HCT116 (cell line): ENCODE measurements at regions not wholly inside any gene's neighbourhood (a gene's known extent, or its start where the extent isn't known, plus 50 kb on each side); places are given as distances from the start of the nearest gene placed in this dataset.

Experiments used
- ATAC-seq: fragments of 200-7000 bp; cut with Tn5 transposase; 2 replicates; pipeline ENCODE4 v1.9.1; 2020; ENCODE audit warnings: mild to moderate bottlenecking, moderate library complexity
- BruUV-seq: library from RNA; stranded (reverse); fragments of 400-500 nt; replicated peaks from 2 replicates; lab custom pipeline; 2021; lab: Mats Ljungman, UMichigan
- CTCF ChIA-PET: fragments of 300-600 bp; sonication (Branson Sonifier 250); formaldehyde crosslinking; loops from one replicate; lab custom pipeline; 2021; ENCODE audit warnings: antibody characterized with exemption; lab: Charles Lee
- POLR2A ChIA-PET: fragments of 300-600, 350-600 bp; sonication (Branson Sonifier 250); formaldehyde crosslinking; loops from one replicate; lab custom pipeline; 2021; ENCODE audit warnings: antibody characterized with exemption; lab: Charles Lee
- RAD21 ChIA-PET, 2 experiments: fragments of 300-600 bp; sonication (Branson Sonifier 250); formaldehyde crosslinking; loops; one replicate each; lab custom pipeline; 2023; ENCODE audit warnings: low total read pairs in 2 of 2; ENCODE audit not compliant: uncharacterized antibody in 2 of 2, unreplicated experiment in 2 of 2, low non-redundant PET in 1 of 2; lab: Charles Lee
- DNase-seq: peaks from one replicate; pipeline ENCODE4 v3.0.0-alpha.2; 2010; ENCODE audit warnings: low read depth, low spot score
- H2AFZ ChIP-seq: fragments of 200-600 bp; shearing (Covaris generic), sonication (generic); 2 replicates; pipeline ENCODE4 v1.6.1; 2017; ENCODE audit warnings: low read depth, mixed run types, mixed read lengths, antibody characterized with exemption, low read length; ENCODE audit not compliant: poor library complexity, severe bottlenecking
- H3K27ac ChIP-seq: 2 replicates; pipeline ENCODE4 v1.5.1; 2012; ENCODE audit warnings: low read depth, low read length
- H3K27me3 ChIP-seq: fragments of 200-600 bp; sonication (generic); 2 replicates; pipeline ENCODE4 v1.6.1; 2016; ENCODE audit warnings: mixed run types, low read length, mixed read lengths; ENCODE audit not compliant: insufficient read depth
- H3K36me3 ChIP-seq, 2 experiments: fragments of 200-500 bp in 1 of 2; fragments of 200-600 bp in 1 of 2; sonication (Bioruptor generic) in 1 of 2; sonication (generic) in 1 of 2; 2 replicates each; pipeline versions ENCODE4 v1.5.1 to v1.6.1; 2014 to 2016; ENCODE audit warnings: low read length in 2 of 2, inconsistent platforms in 1 of 2, mixed read lengths in 1 of 2, mixed run types in 1 of 2; ENCODE audit not compliant: insufficient read depth in 2 of 2, control insufficient read depth in 1 of 2
- H3K4me1 ChIP-seq, 2 experiments: fragments of 200-600 bp in 1 of 2; sonication (generic) in 1 of 2; 2 replicates each; pipeline versions ENCODE4 v1.5.1 to v1.6.1; 2012 to 2017; ENCODE audit warnings: low read length in 2 of 2, inconsistent platforms in 1 of 2, mild to moderate bottlenecking in 1 of 2, mixed read lengths in 1 of 2, mixed run types in 1 of 2, moderate library complexity in 1 of 2; ENCODE audit not compliant: insufficient read depth in 2 of 2, control insufficient read depth in 1 of 2
- H3K4me2 ChIP-seq: fragments of 200-600 bp; sonication (generic); 2 replicates; pipeline ENCODE4 v1.6.1; 2017; ENCODE audit warnings: mixed run types, low read length, mixed read lengths
- H3K4me3 ChIP-seq, 2 experiments: fragments of 200-600 bp in 1 of 2; sonication (generic) in 1 of 2; replicated peaks in 1 of 2; 2 replicates each; pipeline ENCODE4 v1.5.1; 2011 to 2016; ENCODE audit warnings: low read length in 2 of 2, control low read depth in 1 of 2, low read depth in 1 of 2, mild to moderate bottlenecking in 1 of 2, mixed read lengths in 1 of 2, mixed run types in 1 of 2
- H3K79me2 ChIP-seq: fragments of 200-600 bp; sonication (generic); 2 replicates; pipeline ENCODE4 v1.6.1; 2017; ENCODE audit warnings: mild to moderate bottlenecking, mixed run types, low read length, moderate library complexity, mixed read lengths; ENCODE audit not compliant: insufficient read depth
- H3K9ac ChIP-seq: fragments of 200-600 bp; sonication (generic); 2 replicates; pipeline ENCODE4 v1.6.1; 2016; ENCODE audit warnings: low read length, mixed read lengths
- H3K9me2 ChIP-seq: fragments of 200-600 bp; sonication (generic), shearing (Covaris generic); 2 replicates; pipeline ENCODE4 v1.6.1; 2017; ENCODE audit warnings: mixed run types, mild to moderate bottlenecking, moderate library complexity; ENCODE audit not compliant: insufficient read depth
- H3K9me3 ChIP-seq, 2 experiments: fragments of 200-500 bp in 1 of 2; fragments of 200-600 bp in 1 of 2; sonication (Bioruptor generic) in 1 of 2; sonication (generic) in 1 of 2; 2 replicates each; pipeline ENCODE4 v1.6.1; 2014 to 2017; ENCODE audit warnings: low read length in 2 of 2, mixed read lengths in 2 of 2, inconsistent platforms in 1 of 2, low read depth in 1 of 2, mild to moderate bottlenecking in 1 of 2, mixed run types in 1 of 2, moderate library complexity in 1 of 2; ENCODE audit not compliant: control insufficient read depth in 1 of 2, insufficient read depth in 1 of 2
- H4K20me1 ChIP-seq: fragments of 200-600 bp; sonication (generic), shearing (Covaris generic); 2 replicates; pipeline ENCODE4 v1.6.1; 2017; ENCODE audit warnings: mixed run types, mild to moderate bottlenecking, moderate library complexity; ENCODE audit not compliant: insufficient read depth
- ATF3 ChIP-seq: IDR thresholded peaks from 2 replicates; pipeline ENCODE4 v1.6.1; 2012
- ELF1 ChIP-seq: IDR thresholded peaks from 2 replicates; pipeline ENCODE4 v1.6.1; 2012; ENCODE audit warnings: low read depth, borderline replicate concordance
- EZH2 ChIP-seq: fragments of 200-600 bp; sonication (generic); IDR thresholded peaks from 2 replicates; pipeline ENCODE4 v1.6.1; 2017; ENCODE audit warnings: antibody characterized with exemption, mixed run types
- EZH2phosphoT487 ChIP-seq: fragments of 200-600 bp; IDR thresholded peaks from 2 replicates; pipeline ENCODE4 v1.6.1; 2018; ENCODE audit warnings: antibody characterized with exemption, borderline replicate concordance
- MAX ChIP-seq: IDR thresholded peaks from 2 replicates; pipeline ENCODE4 v1.6.1; 2012
- POLR2AphosphoS5 ChIP-seq: IDR thresholded peaks from 2 replicates; pipeline ENCODE4 v1.6.1; 2011; ENCODE audit warnings: mild to moderate bottlenecking, low read depth, low read length, moderate library complexity
- RAD21 ChIP-seq: IDR thresholded peaks from 2 replicates; pipeline ENCODE4 v1.6.1; 2012; ENCODE audit warnings: low read depth, mild to moderate bottlenecking
- REST ChIP-seq: IDR thresholded peaks from 2 replicates; pipeline ENCODE4 v1.6.1; 2012; ENCODE audit warnings: low read depth
- SIN3A ChIP-seq: IDR thresholded peaks from 2 replicates; pipeline ENCODE4 v1.6.1; 2012; ENCODE audit warnings: low read depth
- SRF ChIP-seq: IDR thresholded peaks from 2 replicates; pipeline ENCODE4 v1.6.1; 2012; ENCODE audit warnings: low read depth
- TCF7L2 ChIP-seq: IDR thresholded peaks from 2 replicates; pipeline ENCODE4 v1.7.0; 2011; ENCODE audit warnings: borderline replicate concordance, inconsistent platforms; ENCODE audit not compliant: insufficient read depth, insufficient read length; ENCODE audit errors: extremely low read depth
- YY1 ChIP-seq: IDR thresholded peaks from 2 replicates; pipeline ENCODE4 v1.6.1; 2011; ENCODE audit warnings: low read length, low read depth, moderate library complexity, mild to moderate bottlenecking; ENCODE audit not compliant: insufficient replicate concordance; ENCODE audit errors: extremely low read depth
- ZBTB33 ChIP-seq: IDR thresholded peaks from 2 replicates; pipeline ENCODE4 v1.6.1; 2011; ENCODE audit warnings: mild to moderate bottlenecking, low read length, moderate library complexity; ENCODE audit not compliant: insufficient replicate concordance; ENCODE audit errors: extremely low read depth
- ZFX ChIP-seq: fragments of 450-650 bp; IDR thresholded peaks from 2 replicates; pipeline ENCODE4 v1.6.1; 2017
- ZNF274 ChIP-seq: fragments of 200-500 bp; sonication (Bioruptor generic); IDR thresholded peaks from 2 replicates; pipeline ENCODE4 v1.6.1; 2014; ENCODE audit warnings: mild to moderate bottlenecking, low read depth, low read length, inconsistent platforms
- intact Hi-C: fragments of 100-400 bp; cut with micrococcal nuclease; formaldehyde crosslinking; loops from 2 replicates; pipeline ENCODE4 v1.10.0; 2022

GRCh38 chr9:12416716-12417115 lies 276.5 kb upstream of the TYRP1 start:
- RAD21 ChIA-PET: no interaction called here
- H3K79me2 ChIP-seq: no peaks in the 10 kb centered on the region
- POLR2A ChIA-PET: no interaction called here
- H3K9me2 ChIP-seq: no peaks in the 10 kb centered on the region
- no peaks in the 10 kb centered on the region for H3K27me3 ChIP-seq
- no peaks in the 10 kb centered on the region for H3K4me1 ChIP-seq
- intact Hi-C loops: no loop called here
- H2AFZ ChIP-seq: no peak overlapping the region
- no peak for TF ChIP-seq EZH2phosphoT487
- TF ChIP-seq SRF: no peak
- TF ChIP-seq YY1: no peak
- TF ChIP-seq EZH2: no peak
- no peak for TF ChIP-seq TCF7L2
- TF ChIP-seq ELF1: no peak
- no peak for TF ChIP-seq RAD21
- no peak for TF ChIP-seq ZBTB33
- no peak for TF ChIP-seq ATF3
- no peak for TF ChIP-seq MAX
- TF ChIP-seq SIN3A: no peak
- no peak for TF ChIP-seq REST
- TF ChIP-seq ZNF274: no peak
- TF ChIP-seq POLR2AphosphoS5: no peak
- no peak for TF ChIP-seq ZFX
- TF ChIP-seq, all 23 proteins: peak for 0
- no peaks in the 10 kb centered on the region for H4K20me1 ChIP-seq
- H3K9me3 ChIP-seq: peaks cover under 1 to 11% of the 10 kb centered on the region in 2 experiments; a peak in 2 of 4 replicates
- no TSS peak for BruUV-seq
- ATAC-seq (no peak), DNase-seq (no peak)
- no peak overlapping the region for H3K4me2 ChIP-seq
- H3K36me3 ChIP-seq: no peaks in the 10 kb centered on the region
- H3K9ac ChIP-seq: no peak overlapping the region
- no peak overlapping the region for H3K27ac ChIP-seq
- CTCF ChIA-PET: no interaction called here
- H3K4me3 ChIP-seq: no peak overlapping the region
